HEK293 (cell line): ENCODE measurements at regions not wholly inside any gene's neighbourhood (a gene's known extent, or its start where the extent isn't known, plus 50 kb on each side); places are given as distances from the start of the nearest gene placed in this dataset.

Experiments used
- CTCF ChIA-PET: fragments of 350-600 bp; formaldehyde crosslinking; extraction: SDS; loops from one replicate; lab custom pipeline; 2021; ENCODE audit warnings: antibody characterized with exemption; lab: Yijun Ruan, JAX
- POLR2A ChIA-PET: fragments of 300-600 bp; formaldehyde crosslinking; extraction: SDS; loops from one replicate; lab custom pipeline; 2020; ENCODE audit warnings: antibody characterized with exemption, inconsistent platforms; lab: Yijun Ruan, JAX
- H3K27ac ChIP-seq: fragments of 200-500 bp; sonication (Bioruptor generic); 2 replicates; pipeline ENCODE4 v1.5.1; 2014; ENCODE audit warnings: low read depth, low read length, control low read depth, inconsistent platforms; ENCODE audit errors: extremely low read depth
- H3K36me3 ChIP-seq, 2 experiments: fragments of 200-500 bp in 1 of 2; sonication (Bioruptor generic) in 1 of 2; 1 replicate in 1 of 2; 2 replicates in 1 of 2; pipeline ENCODE4 v1.5.1; 2014 to 2017; ENCODE audit warnings: inconsistent platforms in 2 of 2, low read length in 2 of 2; ENCODE audit not compliant: control insufficient read depth in 2 of 2, insufficient read depth in 1 of 2
- H3K4me1 ChIP-seq: fragments of 200-500 bp; sonication (Bioruptor generic); 2 replicates; pipeline ENCODE4 v1.5.1; 2014; ENCODE audit warnings: mild to moderate bottlenecking, low read length, inconsistent platforms; ENCODE audit not compliant: control insufficient read depth, insufficient read depth
- H3K4me3 ChIP-seq: 2 replicates; pipeline ENCODE4 v1.5.1; 2011; ENCODE audit warnings: low read depth, mild to moderate bottlenecking, control low read depth, low read length, moderate library complexity
- H3K9me3 ChIP-seq: fragments of 200-500 bp; sonication (Bioruptor generic); 2 replicates; pipeline ENCODE4 v1.5.1; 2014; ENCODE audit warnings: low read depth, low read length, inconsistent platforms; ENCODE audit not compliant: control insufficient read depth, insufficient read depth
- BCL11A ChIP-seq: fragments of 450-650 bp; formaldehyde crosslinking; IDR thresholded peaks from 2 replicates; pipeline ENCODE4 v1.5.1; 2016; ENCODE audit warnings: low read depth, missing biosample characterization, missing genetic modification characterization
- OSR2 ChIP-seq: fragments of 450-650 bp; formaldehyde crosslinking; IDR thresholded peaks from 2 replicates; pipeline ENCODE4 v1.5.1; 2016; ENCODE audit warnings: missing biosample characterization, missing genetic modification characterization
- WT1 ChIP-seq: fragments of 450-650 bp; formaldehyde crosslinking; IDR thresholded peaks from 2 replicates; pipeline ENCODE4 v1.5.1; 2016; ENCODE audit warnings: missing biosample characterization, missing genetic modification characterization
- ZBTB10 ChIP-seq: fragments of 450-650 bp; formaldehyde crosslinking; IDR thresholded peaks from 2 replicates; pipeline ENCODE4 v1.5.1; 2016; ENCODE audit warnings: missing biosample characterization, missing genetic modification characterization
- ZBTB11 ChIP-seq: fragments of 450-650 bp; formaldehyde crosslinking; conservative IDR thresholded peaks from 2 replicates; pipeline ENCODE4 v1.5.1; 2016; ENCODE audit warnings: low read depth, missing biosample characterization, missing genetic modification characterization
- ZBTB49 ChIP-seq: fragments of 450-650 bp; formaldehyde crosslinking; IDR thresholded peaks from 2 replicates; pipeline ENCODE4 v1.5.1; 2016; ENCODE audit warnings: missing biosample characterization, missing genetic modification characterization, low read depth
- ZEB2 ChIP-seq: fragments of 450-650 bp; formaldehyde crosslinking; IDR thresholded peaks from 2 replicates; pipeline ENCODE4 v1.5.1; 2016; ENCODE audit warnings: missing biosample characterization, missing genetic modification characterization
- ZIC2 ChIP-seq: fragments of 450-650 bp; formaldehyde crosslinking; IDR thresholded peaks from 2 replicates; pipeline ENCODE4 v1.5.1; 2016; ENCODE audit warnings: missing biosample characterization, missing genetic modification characterization
- ZNF10 ChIP-seq: fragments of 450-650 bp; formaldehyde crosslinking; IDR thresholded peaks from 2 replicates; pipeline ENCODE4 v1.5.1; 2017; ENCODE audit warnings: missing biosample characterization, missing genetic modification characterization
- ZNF175 ChIP-seq: fragments of 450-650 bp; formaldehyde crosslinking; IDR thresholded peaks from 2 replicates; pipeline ENCODE4 v1.5.1; 2016; ENCODE audit warnings: missing biosample characterization, missing genetic modification characterization
- ZNF350 ChIP-seq: fragments of 450-650 bp; formaldehyde crosslinking; IDR thresholded peaks from 2 replicates; pipeline ENCODE4 v1.5.0; 2017; ENCODE audit warnings: missing biosample characterization, mild to moderate bottlenecking, missing genetic modification characterization
- ZNF426 ChIP-seq: fragments of 450-650 bp; formaldehyde crosslinking; IDR thresholded peaks from 2 replicates; pipeline ENCODE4 v1.5.1; 2017; ENCODE audit warnings: missing biosample characterization, missing genetic modification characterization, mild to moderate bottlenecking, inconsistent platforms, moderate library complexity
- ZNF48 ChIP-seq: fragments of 450-650 bp; formaldehyde crosslinking; IDR thresholded peaks from 2 replicates; pipeline ENCODE4 v1.5.1; 2016; ENCODE audit warnings: missing biosample characterization, missing genetic modification characterization
- ZNF596 ChIP-seq: fragments of 450-650 bp; IDR thresholded peaks from 2 replicates; pipeline ENCODE4 v1.5.0; 2018; ENCODE audit warnings: missing biosample characterization, mild to moderate bottlenecking, missing genetic modification characterization, moderate library complexity
- ZNF600 ChIP-seq: fragments of 450-650 bp; formaldehyde crosslinking; IDR thresholded peaks from 2 replicates; pipeline ENCODE4 v1.5.1; 2016; ENCODE audit warnings: missing biosample characterization, missing genetic modification characterization
- ZNF654 ChIP-seq: fragments of 450-650 bp; formaldehyde crosslinking; IDR thresholded peaks from 2 replicates; pipeline ENCODE4 v1.5.1; 2016; ENCODE audit warnings: low read depth, missing biosample characterization, missing genetic modification characterization
- ZNF707 ChIP-seq: fragments of 450-650 bp; formaldehyde crosslinking; IDR thresholded peaks from 2 replicates; pipeline ENCODE4 v1.5.1; 2016; ENCODE audit warnings: missing biosample characterization, missing genetic modification characterization
- ZNF768 ChIP-seq: fragments of 450-650 bp; formaldehyde crosslinking; IDR thresholded peaks from 2 replicates; pipeline ENCODE4 v1.5.1; 2018; ENCODE audit warnings: missing biosample characterization, mild to moderate bottlenecking, missing genetic modification characterization
- ZSCAN30 ChIP-seq: fragments of 450-650 bp; IDR thresholded peaks from 2 replicates; pipeline ENCODE4 v1.5.1; 2018; ENCODE audit warnings: missing biosample characterization, mild to moderate bottlenecking, missing genetic modification characterization, moderate library complexity

GRCh38 chr2:215550331-215550730 is 114.5 kb upstream of the FN1 start:
- no peaks in the 10 kb centered on the region for H3K9me3 ChIP-seq
- H3K36me3 ChIP-seq: no peaks in the 10 kb centered on the region
- no peak overlapping the region for H3K27ac ChIP-seq
- H3K4me1 ChIP-seq: no peaks in the 10 kb centered on the region
- CTCF ChIA-PET: interaction anchor here (0.6 kb wide), 1 partner anchor 368 kb away, joined by 3 read pairs; no protein-coding TSS in a partner anchor
- POLR2A ChIA-PET: no interaction called here
- TF ChIP-seq ZBTB10 (tag by site-specific recombination) (no peak), OSR2 (tag by site-specific recombination) (no peak), ZBTB11 (no peak), ZBTB49 (tag by site-specific recombination) (no peak), ZNF596 (tag by site-specific recombination) (no peak), ZNF10 (tag by site-specific recombination) (no peak), ZNF707 (no peak), ZNF654 (no peak), ZEB2 (tag by site-specific recombination) (no peak), ZNF600 (tag by site-specific recombination) (no peak), ZNF426 (tag by site-specific recombination) (no peak), ZNF350 (tag by site-specific recombination) (no peak), ZNF768 (tag by site-specific recombination) (no peak), ZNF48 (tag by site-specific recombination) (no peak), ZSCAN30 (no peak), WT1 (no peak), ZNF175 (tag by site-specific recombination) (no peak), BCL11A (tag by site-specific recombination) (no peak)
- no peak overlapping the region for H3K4me3 ChIP-seq

GRCh38 chr2:215548714-215549113 is 112.8 kb upstream of the FN1 start:
- no peak for TF ChIP-seq ZNF426 (tag by site-specific recombination)
- 0 out of 2 replicates have a peak, but pooled peaks have one; percentile 16 for TF ChIP-seq ZIC2
- no peaks in the 10 kb centered on the region for H3K9me3 ChIP-seq
- H3K4me3 ChIP-seq: no peak overlapping the region
- H3K36me3 ChIP-seq: no peaks in the 10 kb centered on the region
- ChIA-PET CTCF (interaction anchor here (1.1 to 1.2 kb wide), 2 partner anchors 16 to 94 kb away, joined by 3 read pairs; no protein-coding TSS in a partner anchor), POLR2A (no interaction called here)
- H3K27ac ChIP-seq: no peak overlapping the region
- no peaks in the 10 kb centered on the region for H3K4me1 ChIP-seq
